K562 (cell line): ENCODE measurements at regions not wholly inside any gene's neighbourhood (a gene's known extent, or its start where the extent isn't known, plus 50 kb on each side); places are given as distances from the start of the nearest gene placed in this dataset.
A peak's percentile ranks its signal among the peaks of the same experiment; 100 is the strongest.

Experiments used
- ATF1 ChIP-seq, 2 experiments: fragments of 450-650 bp in 1 of 2; IDR thresholded peaks; 2 replicates each; pipeline ENCODE4 v1.6.1; 2016; ENCODE audit warnings: missing compliant biosample characterization in 1 of 2, missing genetic modification characterization in 1 of 2
- CBFA2T3 ChIP-seq: fragments of 450-650 bp; IDR thresholded peaks from 2 replicates; pipeline ENCODE4 v1.6.1; 2017
- CUX1 ChIP-seq: fragments of 200-800 bp; sonication (Bioruptor generic); IDR thresholded peaks from 2 replicates; pipeline ENCODE4 v1.6.1; 2016; ENCODE audit warnings: missing genetic modification characterization, missing compliant biosample characterization
- EP300 ChIP-seq: IDR thresholded peaks from 2 replicates; pipeline ENCODE4 v1.6.1; 2012; ENCODE audit warnings: low read length, improper control_type of control experiment
- FOXP1 ChIP-seq: sonication (generic); formaldehyde crosslinking; IDR thresholded peaks from 2 replicates; pipeline ENCODE4 v1.8.0; 2022; ENCODE audit warnings: mild to moderate bottlenecking, missing genetic modification reagents
- GTF2B ChIP-seq: IDR thresholded peaks from 2 replicates; pipeline ENCODE4 v1.6.1; 2011; ENCODE audit not compliant: insufficient read length; ENCODE audit errors: extremely low read depth
- KDM2B ChIP-seq: fragments of 250-450 bp; sonication (Bioruptor Pico); IDR thresholded peaks from 2 replicates; pipeline ENCODE4 v1.8.0; 2021; ENCODE audit warnings: mild to moderate bottlenecking, moderate library complexity
- KDM4B ChIP-seq, 2 experiments: fragments of 450-650 bp in 1 of 2; sonication (generic) in 1 of 2; IDR thresholded peaks; 2 replicates each; pipeline ENCODE4 v1.6.1; 2016 to 2017; ENCODE audit warnings: borderline replicate concordance in 2 of 2, antibody characterized with exemption in 1 of 2, low read depth in 1 of 2, mild to moderate bottlenecking in 1 of 2
- NFXL1 ChIP-seq: fragments of 450-650 bp; formaldehyde crosslinking; IDR thresholded peaks from 2 replicates; pipeline ENCODE4 v1.4.0; 2021; ENCODE audit warnings: mild to moderate bottlenecking
- RBM22 ChIP-seq: fragments of 200-400 bp; formaldehyde crosslinking; IDR thresholded peaks from 2 replicates; pipeline ENCODE4 v1.6.1; 2018; ENCODE audit warnings: low read length, low read depth; ENCODE audit not compliant: poor library complexity, severe bottlenecking
- ZC3H11A ChIP-seq: IDR thresholded peaks from 2 replicates; pipeline ENCODE4 v1.6.1; 2012; ENCODE audit warnings: low read depth, low read length, improper control_type of control experiment
- ZC3H8 ChIP-seq: fragments of 450-650 bp; IDR thresholded peaks from 2 replicates; pipeline ENCODE4 v1.6.1; 2017
- ZNF124 ChIP-seq: sonication (generic); formaldehyde crosslinking; IDR thresholded peaks from 2 replicates; pipeline ENCODE4 v1.8.1; 2022; ENCODE audit warnings: missing genetic modification reagents
- ZNF384 ChIP-seq: IDR thresholded peaks from 2 replicates; pipeline ENCODE4 v1.6.1; 2012; ENCODE audit warnings: low read depth, low read length, improper control_type of control experiment
- TF ChIP-seq, protein P1 (sequence below): fragments of 250-450 bp; sonication (Bioruptor Pico); IDR thresholded peaks from 2 replicates; pipeline ENCODE4 v1.5.0; 2020; ENCODE audit warnings: mild to moderate bottlenecking, borderline replicate concordance
- TF ChIP-seq, protein P2 (sequence below): fragments of 450-650 bp; IDR thresholded peaks from 2 replicates; pipeline ENCODE4 v1.7.0; 2016; ENCODE audit warnings: borderline replicate concordance
- TF ChIP-seq, protein P3 (sequence below): fragments of 450-650 bp; IDR thresholded peaks from 2 replicates; pipeline ENCODE4 v1.6.1; 2016; ENCODE audit warnings: low read depth, mild to moderate bottlenecking, moderate library complexity

DNA sequence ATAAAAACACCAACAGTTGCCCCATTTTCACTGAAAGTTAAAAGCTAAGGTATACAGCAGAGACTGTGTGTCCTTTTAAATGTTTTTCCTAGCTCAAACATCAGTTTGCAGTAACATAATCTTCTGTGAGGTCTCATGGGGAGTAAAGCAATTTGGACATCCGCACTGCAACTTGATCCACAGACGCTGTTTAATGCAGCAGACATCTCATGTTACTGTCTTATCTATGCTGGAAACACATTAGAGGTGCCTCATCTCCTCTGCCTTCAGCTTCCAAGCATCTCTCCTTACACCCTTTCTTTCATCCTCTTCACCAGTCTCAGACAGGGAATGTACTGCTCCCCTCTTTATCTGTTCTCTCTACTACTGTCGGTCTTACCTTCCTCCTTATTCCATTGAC lies 53.7 kb upstream of the ATP11B start (continued):
- TF ChIP-seq, protein P1, sequence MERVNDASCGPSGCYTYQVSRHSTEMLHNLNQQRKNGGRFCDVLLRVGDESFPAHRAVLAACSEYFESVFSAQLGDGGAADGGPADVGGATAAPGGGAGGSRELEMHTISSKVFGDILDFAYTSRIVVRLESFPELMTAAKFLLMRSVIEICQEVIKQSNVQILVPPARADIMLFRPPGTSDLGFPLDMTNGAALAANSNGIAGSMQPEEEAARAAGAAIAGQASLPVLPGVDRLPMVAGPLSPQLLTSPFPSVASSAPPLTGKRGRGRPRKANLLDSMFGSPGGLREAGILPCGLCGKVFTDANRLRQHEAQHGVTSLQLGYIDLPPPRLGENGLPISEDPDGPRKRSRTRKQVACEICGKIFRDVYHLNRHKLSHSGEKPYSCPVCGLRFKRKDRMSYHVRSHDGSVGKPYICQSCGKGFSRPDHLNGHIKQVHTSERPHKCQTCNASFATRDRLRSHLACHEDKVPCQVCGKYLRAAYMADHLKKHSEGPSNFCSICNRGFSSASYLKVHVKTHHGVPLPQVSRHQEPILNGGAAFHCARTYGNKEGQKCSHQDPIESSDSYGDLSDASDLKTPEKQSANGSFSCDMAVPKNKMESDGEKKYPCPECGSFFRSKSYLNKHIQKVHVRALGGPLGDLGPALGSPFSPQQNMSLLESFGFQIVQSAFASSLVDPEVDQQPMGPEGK: no peak
- TF ChIP-seq CBFA2T3 (peak; percentile 74), FOXP1 (no peak), ZC3H8 (no peak), GTF2B (no peak), EP300 (peak; percentile 44; the same call in 1 of the 2 replicates), NFXL1 (CRISPR knock-in tag) (no peak), ATF1 (CRISPR knock-in tag; IDR thresholded peaks at IDR 0.05) (no peak), ATF1 (tag; IDR thresholded peaks at IDR 0.05) (0 out of 2 replicates have a peak, but pooled peaks have one; percentile 7), ZNF124 (CRISPR knock-in tag) (no peak), ZNF384 (no peak), KDM4B (IDR thresholded peaks at IDR 0.05; ENCODE audit: borderline replicate concordance in 2 of 2, low read depth in 1 of 2) (no peak), KDM2B (CRISPR knock-in tag) (no peak), ZC3H11A (no peak), RBM22 (no peak), CUX1 (CRISPR knock-in tag) (no peak)
- TF ChIP-seq, protein P2, sequence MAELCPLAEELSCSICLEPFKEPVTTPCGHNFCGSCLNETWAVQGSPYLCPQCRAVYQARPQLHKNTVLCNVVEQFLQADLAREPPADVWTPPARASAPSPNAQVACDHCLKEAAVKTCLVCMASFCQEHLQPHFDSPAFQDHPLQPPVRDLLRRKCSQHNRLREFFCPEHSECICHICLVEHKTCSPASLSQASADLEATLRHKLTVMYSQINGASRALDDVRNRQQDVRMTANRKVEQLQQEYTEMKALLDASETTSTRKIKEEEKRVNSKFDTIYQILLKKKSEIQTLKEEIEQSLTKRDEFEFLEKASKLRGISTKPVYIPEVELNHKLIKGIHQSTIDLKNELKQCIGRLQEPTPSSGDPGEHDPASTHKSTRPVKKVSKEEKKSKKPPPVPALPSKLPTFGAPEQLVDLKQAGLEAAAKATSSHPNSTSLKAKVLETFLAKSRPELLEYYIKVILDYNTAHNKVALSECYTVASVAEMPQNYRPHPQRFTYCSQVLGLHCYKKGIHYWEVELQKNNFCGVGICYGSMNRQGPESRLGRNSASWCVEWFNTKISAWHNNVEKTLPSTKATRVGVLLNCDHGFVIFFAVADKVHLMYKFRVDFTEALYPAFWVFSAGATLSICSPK: no peak
- TF ChIP-seq, protein P3, sequence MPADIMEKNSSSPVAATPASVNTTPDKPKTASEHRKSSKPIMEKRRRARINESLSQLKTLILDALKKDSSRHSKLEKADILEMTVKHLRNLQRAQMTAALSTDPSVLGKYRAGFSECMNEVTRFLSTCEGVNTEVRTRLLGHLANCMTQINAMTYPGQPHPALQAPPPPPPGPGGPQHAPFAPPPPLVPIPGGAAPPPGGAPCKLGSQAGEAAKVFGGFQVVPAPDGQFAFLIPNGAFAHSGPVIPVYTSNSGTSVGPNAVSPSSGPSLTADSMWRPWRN: 0 out of 2 replicates have a peak, but pooled peaks have one; percentile 28
